Renal cortex interstitium (tissue), 11 donors: ENCODE measurements at regions not wholly inside any gene's neighbourhood (a gene's known extent, or its start where the extent isn't known, plus 50 kb on each side); places are given as distances from the start of the nearest gene placed in this dataset.
A peak's percentile ranks its signal among the peaks of the same experiment; 100 is the strongest.

ENCODE experiments used
- DNase-seq, 11 donors: peaks; one replicate each; pipeline ENCODE4 v3.0.0-alpha.2; 2013; ENCODE audit warnings: low read depth in 9 of 11, low spot score in 4 of 11; ENCODE audit errors: extremely low read depth in 1 of 11

DNA sequence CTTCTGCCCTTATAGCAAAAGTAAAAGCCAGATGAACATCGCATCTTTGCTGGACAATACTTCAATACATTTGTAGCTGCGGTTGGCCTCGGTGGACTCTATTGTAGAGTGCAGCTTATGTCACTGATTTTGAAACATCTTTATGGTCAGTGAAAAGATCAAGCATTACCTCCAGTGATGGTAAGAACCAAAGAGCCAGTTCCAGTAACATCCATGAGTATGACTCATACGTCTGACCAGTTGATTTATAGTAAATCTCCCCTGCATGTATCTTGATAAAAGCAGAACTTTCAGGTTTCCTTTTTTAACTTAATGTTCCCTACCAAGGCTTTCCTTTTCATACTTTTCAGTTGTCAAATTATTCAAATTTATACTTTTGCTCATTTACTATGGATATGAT is 119.2 kb upstream of the HNRNPA3 start:
- no peak for DNase-seq

DNA sequence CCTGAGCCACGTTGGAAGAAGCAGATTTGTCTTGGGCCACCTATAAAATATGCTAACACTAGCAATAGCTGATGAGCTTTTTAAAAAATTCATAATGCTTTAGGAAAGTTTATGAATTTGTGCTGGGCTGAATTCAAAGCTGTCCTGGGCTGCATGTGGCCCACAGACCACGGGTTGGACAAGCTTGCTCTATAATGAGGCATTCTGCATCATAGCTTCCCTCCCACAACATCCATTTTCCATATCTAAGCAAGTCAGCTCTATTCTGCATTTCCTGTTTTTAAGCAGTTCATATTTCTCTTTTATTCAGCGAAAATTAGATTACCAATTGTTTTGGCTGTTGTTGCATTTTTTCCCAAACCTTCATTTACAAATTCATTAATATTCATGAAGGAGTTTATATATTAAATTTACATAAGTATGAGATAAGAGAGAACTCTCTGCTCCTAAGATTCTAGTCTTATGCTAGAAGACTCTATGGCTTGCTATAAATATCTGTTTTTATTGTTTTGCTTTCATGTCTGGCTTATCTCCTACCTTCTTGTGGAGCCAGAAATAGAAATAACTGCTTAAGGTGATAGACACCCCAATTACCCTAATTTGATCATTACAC is 114.5 kb upstream of the HNRNPA3 start:
- no peak for DNase-seq

DNA sequence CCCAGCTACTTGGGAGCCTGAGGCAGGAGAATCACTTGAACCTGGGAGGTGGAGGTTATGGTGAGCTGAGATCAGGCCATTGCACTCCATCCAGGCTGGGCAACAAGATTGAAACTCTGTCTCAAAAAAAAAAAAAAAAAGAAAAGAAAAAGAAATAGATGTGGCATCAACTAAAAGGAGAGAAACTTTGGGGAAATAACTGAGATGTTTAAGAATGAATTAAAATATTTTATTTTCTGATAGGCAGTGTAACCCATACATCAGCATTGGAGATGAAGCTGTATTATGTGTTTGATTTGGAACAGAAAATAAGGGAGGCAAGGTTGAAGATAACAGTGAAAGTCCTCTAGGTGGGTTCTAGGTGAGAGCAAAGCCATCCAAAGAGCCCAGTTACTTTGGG is 110.7 kb upstream of the HNRNPA3 start:
- no peak for DNase-seq

DNA sequence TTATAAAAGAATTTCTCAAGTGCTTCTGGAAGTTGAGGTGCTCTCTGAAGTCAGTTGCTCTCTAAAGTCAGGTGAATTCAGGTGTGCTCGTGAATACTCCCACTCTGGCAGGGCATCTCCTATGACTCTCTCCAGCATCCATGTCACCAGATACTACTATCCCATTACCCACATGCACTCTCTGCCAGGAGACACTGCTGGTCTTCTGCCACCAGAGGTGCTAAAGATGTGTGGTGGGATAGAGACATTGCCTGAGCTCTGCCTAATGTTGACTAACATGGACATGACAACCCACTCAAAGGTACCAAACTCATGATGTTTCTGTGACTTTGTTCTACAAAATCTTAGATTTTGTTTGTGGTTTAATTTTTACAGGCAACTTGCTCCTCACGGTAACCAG is 106.4 kb upstream of the HNRNPA3 start:
- DNase-seq = no peak

DNA sequence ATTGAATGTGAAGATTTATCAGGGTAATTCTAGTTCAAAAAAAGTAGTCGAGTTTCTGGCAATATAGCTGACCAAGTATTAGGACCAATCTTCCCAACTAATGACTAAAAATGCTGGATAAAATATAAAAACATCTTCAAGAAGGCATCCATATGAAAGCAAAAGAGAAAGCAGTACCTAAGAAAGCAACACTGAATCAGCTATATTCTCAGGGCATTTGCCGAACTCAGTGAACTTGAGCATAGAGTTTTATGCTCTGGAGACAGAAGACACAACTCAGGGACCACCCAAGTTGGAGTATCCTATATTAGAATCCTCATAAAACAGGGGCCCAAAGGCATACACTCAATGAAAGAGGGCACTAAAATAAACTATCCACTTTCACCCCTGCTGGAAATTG is 103.7 kb upstream of the HNRNPA3 start:
- DNase-seq = peak in 2 of 11 donors; percentile 18 to 21

DNA sequence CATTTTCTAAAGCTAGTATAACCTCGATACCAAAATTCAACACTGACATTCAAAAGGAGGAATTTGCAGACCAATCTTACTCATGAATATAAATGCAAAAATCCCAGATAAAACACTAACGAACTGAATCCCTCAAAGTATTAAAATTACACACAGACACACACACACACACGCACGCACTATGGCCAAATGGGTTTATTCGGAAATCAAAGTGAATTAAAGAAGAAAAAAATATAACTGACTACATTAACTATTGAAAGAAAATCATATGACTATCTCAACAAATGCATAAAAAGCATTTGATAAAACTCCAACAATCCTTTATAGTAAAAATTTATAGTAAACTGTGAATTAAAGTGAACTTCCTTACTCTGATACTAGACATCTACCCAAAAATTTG is 97.9 kb upstream of the HNRNPA3 start:
- no peak for DNase-seq

DNA sequence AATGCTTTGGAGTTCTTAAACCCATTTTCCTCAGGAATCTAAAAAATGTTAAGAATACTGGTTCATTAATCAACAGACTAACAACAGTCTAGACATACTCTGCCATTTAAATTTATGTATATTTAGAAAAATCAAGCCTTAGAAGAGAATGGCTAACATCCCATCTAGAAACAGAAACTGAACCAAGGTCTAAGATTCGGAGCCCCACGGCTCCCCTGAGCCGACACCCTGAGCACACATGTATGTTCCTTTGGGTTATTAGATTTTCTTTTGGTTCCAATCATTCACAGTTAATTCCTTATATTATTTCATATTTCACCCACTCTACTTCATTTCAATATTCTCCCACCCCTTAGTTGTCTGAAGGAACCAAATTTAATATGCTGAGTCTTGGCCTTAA is 94.8 kb upstream of the HNRNPA3 start:
- DNase-seq = no peak

DNA sequence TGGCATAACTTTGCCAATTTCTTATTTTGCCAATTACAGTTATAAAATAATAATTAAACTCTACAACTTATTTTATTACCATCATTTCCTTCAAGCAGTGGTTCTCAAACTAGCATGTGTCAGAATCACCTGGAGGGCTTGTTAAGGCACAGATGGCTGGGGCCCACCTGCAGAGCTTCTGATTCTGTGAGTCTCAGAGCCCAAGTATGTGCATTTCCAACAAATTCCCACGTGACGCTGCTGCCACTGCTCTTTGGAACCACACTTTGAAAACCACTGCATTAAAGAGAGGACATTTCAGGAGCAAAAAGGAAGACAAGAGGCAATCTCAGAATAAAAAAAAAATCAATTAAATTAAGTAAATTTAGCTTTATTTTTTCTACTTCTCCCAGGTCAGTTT is 94.0 kb upstream of the HNRNPA3 start:
- DNase-seq = no peak

DNA sequence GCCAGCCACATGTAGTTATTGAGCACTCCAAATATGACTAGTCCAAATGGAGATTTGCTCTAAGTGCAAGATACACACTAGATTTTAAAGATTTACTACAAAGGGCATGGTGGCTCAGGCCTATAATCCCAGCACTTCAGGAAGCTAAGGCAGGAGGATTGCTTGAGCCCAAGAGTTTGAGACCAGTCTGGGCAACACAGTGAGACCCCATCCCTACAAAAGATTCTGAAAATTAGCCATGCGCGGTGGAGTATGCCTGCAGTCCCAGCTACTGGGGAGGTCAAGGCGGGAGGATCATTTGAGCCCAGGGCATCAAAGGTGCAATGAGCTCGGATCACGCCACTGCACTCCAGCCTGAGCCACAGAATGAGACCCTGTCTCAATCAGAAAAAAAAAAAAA is 93.5 kb upstream of the HNRNPA3 start:
- no peak for DNase-seq

DNA sequence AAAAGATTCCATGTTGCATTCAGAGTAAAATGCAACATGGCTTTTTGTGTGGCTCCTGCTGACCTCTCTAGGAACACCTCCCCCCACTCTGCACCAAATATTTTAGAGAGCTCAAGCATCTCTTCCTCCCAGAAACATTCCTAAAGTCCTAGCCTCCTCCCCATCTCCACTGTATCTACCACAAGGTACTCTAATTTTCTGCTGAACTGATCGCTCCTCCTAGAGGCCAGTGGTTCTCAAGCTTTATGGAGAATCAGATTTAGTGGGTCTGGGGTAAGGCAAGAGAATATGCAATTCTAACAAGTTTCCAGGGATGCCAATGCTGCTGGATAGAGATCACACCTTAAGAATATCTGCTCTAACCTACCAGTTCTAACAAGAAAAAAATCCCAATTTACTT is 89.5 kb upstream of the HNRNPA3 start:
- DNase-seq = no peak

DNA sequence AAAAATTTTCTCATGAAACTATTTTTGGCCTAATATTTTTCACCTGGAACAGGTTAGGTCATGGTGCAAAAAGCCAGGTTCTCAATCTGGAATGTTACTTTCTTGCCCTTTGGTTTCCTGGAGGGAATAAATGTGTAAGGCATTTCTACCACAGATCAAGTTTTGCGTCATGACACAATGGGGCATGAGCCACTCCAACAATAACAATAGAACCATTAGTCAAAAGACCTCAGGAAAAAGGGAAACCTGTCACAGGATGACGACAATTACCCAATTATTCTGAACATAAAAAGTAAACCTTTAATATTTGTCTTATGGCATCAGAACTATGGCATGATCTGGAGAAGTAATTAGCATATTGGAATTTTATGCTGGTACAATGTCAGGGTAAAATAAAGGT is 88.2 kb upstream of the HNRNPA3 start:
- no peak for DNase-seq

DNA sequence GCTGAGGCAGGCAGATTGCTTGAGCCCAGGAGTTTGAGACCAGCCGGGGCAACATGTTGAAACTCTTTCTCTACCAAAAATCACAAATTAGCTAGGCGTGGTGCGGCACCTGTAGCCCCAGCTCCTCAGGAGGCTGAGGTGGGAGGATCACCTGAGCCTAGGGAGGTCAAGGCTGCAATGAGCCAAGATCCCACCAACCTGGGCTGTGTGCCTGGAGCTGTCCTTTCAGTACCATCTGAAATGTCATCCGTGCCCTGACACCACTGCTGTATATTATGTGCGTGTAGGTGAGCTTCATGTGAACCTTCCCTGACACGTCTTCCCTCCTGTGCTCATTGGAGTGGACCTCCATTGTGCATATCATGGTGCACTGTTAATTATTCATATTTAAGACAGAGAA is 84.8 kb upstream of the HNRNPA3 start:
- no peak for DNase-seq

DNA sequence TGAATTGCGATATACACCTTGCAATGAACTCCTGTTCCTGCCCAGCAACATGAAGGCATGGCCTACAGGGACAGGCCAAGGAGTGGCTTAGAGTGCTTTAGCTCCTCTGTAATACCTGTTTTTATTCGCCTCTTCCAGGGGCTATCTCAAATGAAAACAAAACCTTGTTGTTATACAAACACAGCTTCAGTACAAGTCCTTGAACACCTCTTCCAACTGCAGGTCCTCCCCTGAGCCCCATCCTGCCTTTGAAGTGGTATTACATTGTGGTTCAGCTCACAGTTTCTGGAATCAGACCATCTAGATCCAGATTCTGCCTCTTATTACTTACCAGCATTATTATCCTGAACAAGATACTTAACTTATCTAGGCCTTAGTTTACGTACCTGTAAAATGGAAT is 83.0 kb upstream of the HNRNPA3 start:
- DNase-seq = no peak

DNA sequence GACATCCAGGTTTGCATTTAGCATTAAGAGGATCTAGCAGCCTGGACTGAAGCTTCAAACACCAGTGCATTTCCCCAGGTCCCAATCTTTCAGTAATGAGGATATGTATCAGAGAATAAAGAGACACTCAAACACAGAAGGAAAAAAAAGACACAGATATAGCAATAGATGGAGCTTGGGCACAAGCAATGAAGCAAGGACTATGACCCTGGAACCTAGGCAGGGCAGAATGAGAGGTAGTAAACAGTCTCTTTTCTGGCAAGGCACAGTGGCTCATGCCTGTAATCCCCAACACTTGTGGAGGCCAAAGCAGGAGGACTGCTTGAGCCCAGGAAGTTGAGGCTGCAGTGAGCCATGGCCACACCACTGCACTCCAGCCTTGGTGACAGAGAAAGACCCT is 80.7 kb upstream of the HNRNPA3 start:
- no peak for DNase-seq

DNA sequence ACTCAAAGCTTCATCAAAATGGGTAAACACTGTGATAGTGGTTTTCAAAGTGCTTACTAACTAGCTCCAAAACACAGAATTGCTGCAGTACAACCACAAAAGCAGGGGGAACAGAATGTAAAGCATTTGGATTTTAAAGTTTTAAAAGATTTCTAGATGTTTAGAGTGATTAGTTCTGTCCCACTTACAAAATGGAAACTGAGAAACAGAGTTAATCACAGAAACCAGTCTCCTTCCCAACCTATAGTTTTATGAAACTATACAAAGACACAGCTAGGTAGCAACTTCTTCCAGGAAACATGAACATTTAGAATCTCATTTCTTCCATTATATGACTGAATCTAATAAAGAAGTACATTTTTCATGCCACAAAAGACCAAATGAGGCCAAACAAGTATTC is 73.8 kb upstream of the HNRNPA3 start:
- DNase-seq = no peak

DNA sequence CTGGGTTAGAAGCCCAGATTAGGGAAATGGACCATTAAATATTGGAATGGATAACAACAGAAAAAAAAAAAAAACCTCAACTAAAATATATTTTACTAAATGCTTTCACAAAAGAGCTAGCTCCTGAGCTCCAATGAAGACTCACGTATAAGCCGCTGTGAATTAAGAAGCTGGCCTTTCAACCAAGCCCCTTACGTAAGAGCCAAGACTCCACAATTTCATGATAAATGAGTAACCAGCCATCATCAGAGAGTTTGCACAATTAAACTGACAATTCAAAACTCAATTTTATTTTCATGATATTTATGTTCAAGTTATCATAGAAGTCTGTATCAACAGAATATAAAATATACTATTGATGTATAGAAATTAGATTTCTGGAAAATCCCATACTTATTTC is 70.7 kb upstream of the HNRNPA3 start:
- DNase-seq = no peak

DNA sequence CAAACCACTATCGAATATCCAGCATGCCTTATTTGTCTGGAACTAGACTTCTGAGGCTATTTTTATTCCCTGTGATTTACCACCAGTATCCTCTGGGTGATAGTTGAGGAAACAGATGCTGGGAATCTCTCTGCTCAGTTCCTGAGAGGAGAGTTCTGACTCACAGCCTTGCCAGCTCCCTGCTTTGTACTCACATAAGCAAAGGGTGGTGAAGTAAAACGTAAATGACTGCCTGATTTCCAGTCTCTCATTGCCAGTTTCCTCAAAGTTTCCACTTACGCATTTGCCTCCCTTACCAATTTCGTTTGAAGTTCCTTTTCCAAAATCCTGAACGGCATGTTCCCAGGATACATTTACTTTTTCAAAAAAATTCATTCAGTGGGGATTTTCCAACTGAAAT is 69.2 kb upstream of the HNRNPA3 start:
- peak in 2 of 11 donors; percentile 43 to 51 for DNase-seq

DNA sequence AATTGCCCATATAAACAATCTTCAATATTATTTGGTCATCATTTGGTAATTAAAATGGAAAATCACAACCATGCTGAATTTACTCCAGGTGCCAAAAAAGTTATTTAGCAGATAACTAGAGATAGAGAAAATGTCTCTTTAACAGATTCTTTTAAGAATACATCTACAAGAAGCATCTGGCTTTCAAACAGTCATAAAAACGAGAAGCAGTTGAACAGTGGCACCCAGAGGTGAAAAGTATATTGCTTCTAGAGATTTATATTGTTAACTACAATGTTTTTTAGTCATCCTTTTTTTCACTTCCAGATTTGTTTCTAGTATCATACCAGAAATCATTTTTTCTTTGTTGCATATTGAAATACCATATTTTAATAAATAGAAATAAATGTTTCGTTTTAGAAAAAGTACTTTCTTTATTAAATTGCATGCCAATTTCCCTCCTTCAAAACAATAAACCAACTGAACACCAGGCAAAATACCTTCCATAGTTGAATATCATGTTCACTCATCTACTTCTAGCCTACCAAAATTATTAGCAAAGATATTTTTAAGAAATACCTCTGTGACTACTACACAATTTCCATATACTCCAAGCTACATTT is 65.4 kb upstream of the HNRNPA3 start:
- peak in 6 of 11 donors; percentile 53 to 83 (median 70) for DNase-seq

DNA sequence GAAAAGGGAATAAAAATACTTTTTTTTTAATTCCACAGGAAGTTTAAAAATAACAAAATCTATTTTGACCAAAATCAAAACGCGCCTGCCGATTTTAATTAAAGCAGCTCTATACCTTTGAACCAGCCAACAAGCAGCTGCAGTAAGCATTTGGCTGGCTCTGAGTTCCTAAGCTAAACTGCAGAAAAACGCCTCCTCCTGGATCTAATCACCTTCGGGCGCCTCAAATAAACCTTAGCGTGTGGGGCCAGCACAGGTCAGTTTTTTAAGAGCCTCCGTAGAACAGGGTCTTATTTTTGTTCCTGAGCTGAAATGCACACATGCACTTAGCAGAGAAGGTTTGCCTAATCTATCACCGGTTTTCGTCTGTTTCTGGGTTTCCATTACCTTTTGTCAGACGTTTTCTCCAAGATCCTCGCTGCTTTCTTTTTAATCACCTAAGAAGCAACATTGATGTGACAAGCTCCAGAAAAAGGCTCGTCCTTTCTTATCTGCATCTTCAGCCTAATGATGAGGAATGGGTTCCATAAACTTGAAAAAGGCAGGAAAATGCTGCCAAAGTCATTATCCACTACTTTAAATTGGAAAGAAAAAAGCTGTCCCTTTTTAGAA is 64.7 kb upstream of the HNRNPA3 start:
- no peak for DNase-seq

DNA sequence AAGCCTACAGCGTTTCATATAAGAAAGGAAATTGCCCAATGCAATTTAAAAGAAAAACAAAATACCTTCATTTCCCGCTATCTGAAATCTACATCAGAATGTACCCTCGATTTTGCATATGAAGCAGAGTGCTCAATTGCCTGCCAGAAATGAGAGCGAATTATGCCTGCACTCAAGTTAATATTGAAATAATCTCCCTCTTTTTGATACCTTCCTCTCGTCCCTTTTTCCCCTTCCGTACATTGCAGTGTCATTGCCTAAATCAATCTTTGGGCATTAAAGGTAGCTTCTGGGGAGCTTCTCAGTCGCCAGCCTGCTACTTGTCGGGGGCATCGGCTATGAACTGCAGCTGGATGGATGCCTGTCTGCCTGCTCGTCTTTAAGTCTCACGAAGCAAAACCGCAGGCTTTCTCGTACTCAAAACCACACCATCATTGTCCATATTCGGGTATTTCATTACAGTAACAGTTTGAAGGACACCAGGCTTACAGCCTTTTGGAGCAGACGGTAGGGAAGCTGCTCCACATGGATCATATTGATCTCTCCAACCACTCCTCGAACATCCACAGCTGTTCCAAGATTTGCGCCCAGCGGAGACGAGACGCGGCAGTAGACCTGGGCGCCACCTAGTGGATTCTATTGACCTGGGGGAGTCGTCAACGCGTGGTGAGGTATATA is 64.0 kb upstream of the HNRNPA3 start:
- peak; percentile 71 to 93 (median 83) for DNase-seq

DNA sequence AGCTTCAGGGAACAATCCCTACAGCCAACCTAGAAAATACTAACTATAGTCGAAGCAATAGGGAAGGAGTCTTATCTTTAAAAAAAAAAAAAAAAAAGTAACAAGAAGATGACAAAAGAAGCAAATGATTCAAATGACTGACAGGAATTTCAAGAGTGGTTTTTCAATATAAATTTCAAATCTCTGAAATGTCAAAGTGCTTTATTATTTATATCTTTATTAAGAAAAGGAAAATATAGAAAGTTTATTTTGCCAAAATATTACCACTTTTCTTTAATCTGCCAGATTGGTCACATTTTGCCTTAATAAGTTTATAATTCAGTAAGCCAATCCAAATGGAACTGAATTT is 63.5 kb upstream of the HNRNPA3 start:
- DNase-seq = no peak
